Heart right ventricle (tissue), 16 donors: ENCODE measurements at regions not wholly inside any gene's neighbourhood (a gene's known extent, or its start where the extent isn't known, plus 50 kb on each side); places are given as distances from the start of the nearest gene placed in this dataset.

Source experiments
- ATAC-seq, 8 donors: fragments of 200-7000 bp; cut with Tn5 transposase; one replicate each; pipeline ENCODE4 v1.9.1; 2020; ENCODE audit warnings: mild to moderate bottlenecking in 8 of 8, moderate library complexity in 8 of 8, moderate number of reproducible peaks in 1 of 8
- DNase-seq, 2 donors: peaks; one replicate each; pipeline ENCODE4 v3.0.0-alpha.2; 2020
- H3K27ac ChIP-seq, 10 donors: fragments of 200-600 bp; sonication (generic) in 2 of 10; one replicate each; pipeline versions ENCODE4 v1.5.0 to v1.8.0; 2020 to 2022; ENCODE audit warnings: mild to moderate bottlenecking in 3 of 10
- H3K27me3 ChIP-seq, 7 donors: fragments of 200-600 bp; one replicate each; pipeline ENCODE4 v1.8.0; 2021 to 2022; ENCODE audit warnings: mild to moderate bottlenecking in 2 of 7
- H3K36me3 ChIP-seq, 9 donors: fragments of 200-600 bp; sonication (generic) in 1 of 9; one replicate each; pipeline versions ENCODE4 v1.5.0 to v1.8.0; 2020 to 2022; ENCODE audit warnings: mild to moderate bottlenecking in 2 of 9
- H3K4me1 ChIP-seq, 9 donors: fragments of 200-600 bp; sonication (generic) in 1 of 9; one replicate each; pipeline versions ENCODE4 v1.5.0 to v1.8.0; 2020 to 2022; ENCODE audit warnings: mild to moderate bottlenecking in 4 of 9
- H3K4me3 ChIP-seq, 10 donors: fragments of 200-600 bp; sonication (generic) in 2 of 10; one replicate each; pipeline versions ENCODE4 v1.5.0 to v1.8.0; 2020 to 2022; ENCODE audit warnings: mild to moderate bottlenecking in 7 of 10, moderate library complexity in 2 of 10
- H3K9me3 ChIP-seq, 11 donors: fragments of 200-600 bp in 10 of 11; sonication (generic) in 2 of 11; one replicate each; pipeline versions ENCODE4 v1.5.0 to v1.8.0; 2013 to 2022; ENCODE audit warnings: mild to moderate bottlenecking in 2 of 11, control low read depth in 1 of 11, moderate library complexity in 1 of 11
- WGBS, 2 donors: extraction: QIAGEN DNeasy Blood & Tissue Kit; methylation state at CpG; one replicate each; pipeline ENCODE4 v1.1.7; 2013; ENCODE audit warnings: inconsistent platforms in 1 of 2; 5-methylcytosine and 5-hydroxymethylcytosine counted together
- intact Hi-C, 10 donors: fragments of 100-400 bp; cut with DNase I; formaldehyde crosslinking; loops; one replicate each; pipeline versions ENCODE4 v1.11.1 to v1.14.2; 2022
- TF ChIP-seq, protein P1 (sequence below), 9 donors: fragments of 200-600 bp; sonication (generic) in 2 of 9; IDR thresholded peaks; one replicate each; pipeline versions ENCODE4 v1.5.0 to v1.8.0; 2021 to 2022; ENCODE audit warnings: antibody characterized with exemption in 9 of 9, mild to moderate bottlenecking in 5 of 9, moderate library complexity in 1 of 9
- donor health status: Arrhythmogenic right ventricular cardiomyopathy.
- donor health status: ischemic (EF 13 %, LVEDD 7.1; RV severe dilation, severe dysfunction).
- donor health status: healthy with polysubstance abuse.
- donor health status: DM: no; HTN: yes; CAD: no.
- donor health status: DM: no; HTN: no; CAD: no.
- donor health status: ischemic (EF 25% LVEDD 6.9; RV normal size, moderate dysfunction).
- donor health status: ischemic (EF 25% LVEDD 5.7; RV mildly dilated, moderate dysfunction).
- donor health status: healthy.
- donor health status: DM: yes; HTN: yes; CAD: no.
- donor health status: Ischemic cardiomyopathy.
- donor health status: ischemic (EF 35%, LVEDD 5.7; RV mildly dilated, moderate dysfunction).
- donor health status: nonischemic (EF 11% LVEDD 7.7; RV severe dilation, severe dysfunction).
- donor health status: DM: yes; HTN: yes; CAD: no.
- donor health status: PGD.
- donor health status: ischemic (EF 29% LVEDD 5.4; RV normal size, mild dysfunction).
- donor health status: nonischemic (EF 23%, LVEDD 6.1; RV moderate dilation, normal function).

DNA sequence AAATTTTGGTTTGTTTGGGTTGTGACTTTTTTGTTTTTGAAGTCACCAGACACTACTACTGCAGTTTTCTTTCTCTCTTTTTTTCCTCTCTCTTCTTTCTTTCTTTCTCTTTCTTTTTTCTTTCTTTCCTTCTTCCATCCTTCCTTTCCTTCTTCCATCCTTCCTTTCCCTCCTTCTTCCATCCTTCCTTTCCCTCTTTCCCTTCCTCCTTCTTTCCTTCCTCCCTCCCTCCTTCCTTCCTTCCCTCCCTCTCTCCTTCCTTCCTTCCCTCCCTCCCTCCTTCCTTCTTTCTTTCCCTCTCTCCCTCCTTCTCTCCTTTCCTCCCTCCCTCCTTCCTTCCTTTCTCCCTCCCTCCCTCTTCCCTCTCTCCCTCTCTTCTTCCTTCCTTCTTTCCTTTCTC lies 230.3 kb upstream of the TYRP1 start:
- no peaks in the 10 kb centered on the region for H3K36me3 ChIP-seq
- H3K9me3 ChIP-seq = no peaks in the 10 kb centered on the region
- no peak overlapping the region for H3K4me3 ChIP-seq
- intact Hi-C loops = no loop called here
- no peak overlapping the region for H3K27ac ChIP-seq
- H3K27me3 ChIP-seq = no peaks in the 10 kb centered on the region
- TF ChIP-seq, protein P1, sequence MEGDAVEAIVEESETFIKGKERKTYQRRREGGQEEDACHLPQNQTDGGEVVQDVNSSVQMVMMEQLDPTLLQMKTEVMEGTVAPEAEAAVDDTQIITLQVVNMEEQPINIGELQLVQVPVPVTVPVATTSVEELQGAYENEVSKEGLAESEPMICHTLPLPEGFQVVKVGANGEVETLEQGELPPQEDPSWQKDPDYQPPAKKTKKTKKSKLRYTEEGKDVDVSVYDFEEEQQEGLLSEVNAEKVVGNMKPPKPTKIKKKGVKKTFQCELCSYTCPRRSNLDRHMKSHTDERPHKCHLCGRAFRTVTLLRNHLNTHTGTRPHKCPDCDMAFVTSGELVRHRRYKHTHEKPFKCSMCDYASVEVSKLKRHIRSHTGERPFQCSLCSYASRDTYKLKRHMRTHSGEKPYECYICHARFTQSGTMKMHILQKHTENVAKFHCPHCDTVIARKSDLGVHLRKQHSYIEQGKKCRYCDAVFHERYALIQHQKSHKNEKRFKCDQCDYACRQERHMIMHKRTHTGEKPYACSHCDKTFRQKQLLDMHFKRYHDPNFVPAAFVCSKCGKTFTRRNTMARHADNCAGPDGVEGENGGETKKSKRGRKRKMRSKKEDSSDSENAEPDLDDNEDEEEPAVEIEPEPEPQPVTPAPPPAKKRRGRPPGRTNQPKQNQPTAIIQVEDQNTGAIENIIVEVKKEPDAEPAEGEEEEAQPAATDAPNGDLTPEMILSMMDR (IDR thresholded peaks at IDR 0.05) = no peak
- ATAC-seq = no peak
- no peak for DNase-seq
- no peaks in the 10 kb centered on the region for H3K4me1 ChIP-seq

DNA sequence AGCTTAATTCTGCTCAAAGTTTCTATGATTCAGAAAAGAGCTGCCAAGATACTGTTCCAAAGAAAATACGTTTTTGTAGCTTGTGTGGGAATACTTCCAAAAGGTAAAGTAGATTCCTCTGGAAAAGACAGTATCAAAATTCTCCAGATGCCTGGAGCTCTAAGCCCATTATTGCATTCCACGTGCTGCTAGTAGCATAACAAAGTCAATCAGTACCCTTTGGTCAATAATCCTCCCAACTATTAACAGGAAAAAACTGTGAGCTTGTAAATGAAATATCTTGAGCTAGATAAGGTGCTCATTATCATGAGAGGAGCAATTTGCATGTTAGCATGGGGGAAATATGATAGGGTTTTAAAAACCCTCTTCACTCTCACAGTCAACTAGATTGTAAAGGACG lies 229.5 kb upstream of the TYRP1 start:
- H3K27me3 ChIP-seq = no peaks in the 10 kb centered on the region
- ATAC-seq = no peak
- DNase-seq = no peak
- TF ChIP-seq, protein P1 (IDR thresholded peaks at IDR 0.05) = no peak
- no peaks in the 10 kb centered on the region for H3K9me3 ChIP-seq
- H3K4me3 ChIP-seq = no peak overlapping the region
- no peak overlapping the region for H3K27ac ChIP-seq
- no peaks in the 10 kb centered on the region for H3K4me1 ChIP-seq
- 23 to 27% methylated on average over 3 of the region's 3 CpGs for WGBS, 2 donors
- H3K36me3 ChIP-seq = no peaks in the 10 kb centered on the region
- intact Hi-C loops = no loop called here

DNA sequence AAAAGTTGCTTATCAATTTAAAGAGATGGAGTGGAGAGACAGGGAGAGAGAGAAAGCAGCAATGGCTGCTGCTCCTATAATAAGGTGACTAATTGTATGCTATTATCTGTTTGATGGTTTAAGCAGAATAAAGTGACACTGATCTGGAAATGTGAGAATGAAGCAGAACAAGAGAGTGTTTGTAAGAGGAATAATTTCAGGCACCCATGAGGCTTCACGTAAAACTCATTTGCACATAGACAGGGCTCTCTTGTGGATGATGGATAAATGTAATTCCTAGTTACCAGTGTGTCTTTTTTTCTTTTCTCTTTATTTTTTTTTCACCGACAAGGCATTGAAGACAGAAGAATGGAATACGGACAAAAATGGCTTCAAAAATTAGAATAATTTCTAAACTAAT lies 228.8 kb upstream of the TYRP1 start:
- no peak overlapping the region for H3K4me3 ChIP-seq

DNA sequence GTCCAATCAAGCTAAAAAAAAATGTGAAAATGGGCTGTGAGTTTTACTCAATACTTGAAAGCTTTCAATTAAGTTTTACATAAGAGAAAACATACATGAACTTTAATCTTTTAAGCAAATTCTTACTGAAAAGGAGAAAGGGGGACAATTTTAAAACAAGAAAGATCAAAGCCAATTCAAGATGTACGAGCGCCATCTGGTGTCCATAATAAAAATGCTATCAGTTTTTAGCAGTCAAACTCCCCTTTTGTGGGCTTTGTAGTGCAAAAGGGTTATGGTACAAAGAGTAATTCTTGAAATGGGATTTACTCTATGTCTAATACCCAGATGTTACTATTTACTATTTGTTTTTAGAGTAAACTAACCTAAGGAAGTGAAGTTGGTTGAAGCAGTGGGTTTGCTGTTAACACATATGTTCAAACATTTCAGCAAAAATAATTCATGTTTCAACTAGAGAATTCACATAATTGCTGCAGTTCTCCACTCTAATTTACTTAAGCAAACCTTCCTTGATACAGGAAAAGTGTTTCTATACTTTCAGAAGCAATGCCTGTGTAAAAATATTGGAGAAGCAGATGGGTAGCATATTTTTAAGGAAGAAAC lies 228.2 kb upstream of the TYRP1 start:
- H3K4me3 ChIP-seq = no peak overlapping the region
- H3K36me3 ChIP-seq = no peaks in the 10 kb centered on the region
- intact Hi-C loops = no loop called here
- no peak for DNase-seq
- no peak overlapping the region for H3K27ac ChIP-seq
- no peaks in the 10 kb centered on the region for H3K4me1 ChIP-seq
- H3K27me3 ChIP-seq = no peaks in the 10 kb centered on the region
- no peaks in the 10 kb centered on the region for H3K9me3 ChIP-seq
- ATAC-seq = no peak
- WGBS, 2 donors = 1% methylated on average over 2 of the region's 2 CpGs
- TF ChIP-seq, protein P1 (IDR thresholded peaks at IDR 0.05) = peak in 8 of 9 donors; percentile 18 to 69 (median 56)

More for the DNA sequence above, 228.8 kb upstream of the TYRP1 start:
- TF ChIP-seq, protein P1 (IDR thresholded peaks at IDR 0.05) = no peak
- no peaks in the 10 kb centered on the region for H3K36me3 ChIP-seq
- no peak for DNase-seq
- no peaks in the 10 kb centered on the region for H3K27me3 ChIP-seq
- no peak overlapping the region for H3K27ac ChIP-seq
- H3K9me3 ChIP-seq = no peaks in the 10 kb centered on the region
- ATAC-seq = no peak
- 76 to 85% methylated on average over 3 of the region's 3 CpGs for WGBS, 2 donors
- intact Hi-C loops = no loop called here
- no peaks in the 10 kb centered on the region for H3K4me1 ChIP-seq
